ENCODE measurements at regions not wholly inside any gene's neighbourhood (a gene's known extent, or its start where the extent isn't known, plus 50 kb on each side); places are given as distances from the start of the nearest gene placed in this dataset.

DNA sequence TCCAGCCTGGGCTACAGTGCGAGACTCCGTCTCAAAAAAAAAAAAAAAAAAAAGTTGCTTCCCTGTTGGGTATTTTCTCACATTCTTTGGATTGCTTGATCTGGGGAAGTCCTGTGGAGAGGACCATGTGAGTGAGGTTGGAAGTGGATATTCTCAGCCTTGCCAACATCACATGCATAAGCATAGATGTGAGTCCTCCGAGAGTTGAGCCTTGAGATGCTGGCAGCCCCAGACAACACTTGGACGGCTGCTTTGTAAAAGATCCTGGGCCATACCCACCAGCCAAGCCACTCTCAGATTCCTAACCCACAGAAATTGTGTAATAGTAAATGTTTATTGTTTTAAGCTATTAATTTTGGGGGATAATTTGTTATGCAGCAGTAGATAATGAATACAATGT is 1570.0 kb upstream of the GOT2 start:
- Histone ChIP-seq H3K4me3 (no peak overlapping the region), H4K20me1 (replicated peaks; ENCODE audit: control insufficient read depth, insufficient read depth, low read length) (no peaks in the 10 kb centered on the region), H3K4me2 (ENCODE audit: insufficient read depth, low read length) (no peak overlapping the region), H2AFZ (ENCODE audit: low read depth, low read length) (no peak overlapping the region), H3K27ac (ENCODE audit: extremely low read depth, low read depth, low read length) (no peak overlapping the region), H3K9ac (ENCODE audit: insufficient read depth in 1 of 2, low read depth in 2 of 2, low read length in 2 of 2) (no peak overlapping the region), H3K36me3 (ENCODE audit: control insufficient read depth, insufficient read depth, low read length) (no peaks in the 10 kb centered on the region), H3K9me1 (ENCODE audit: control insufficient read depth, insufficient read depth, low read length) (no peaks in the 10 kb centered on the region), H3K79me2 (ENCODE audit: control insufficient read depth, insufficient read depth, low read length) (no peaks in the 10 kb centered on the region), H3K9me3 (replicated peaks; ENCODE audit: control insufficient read depth, insufficient read depth, low read depth, low read length) (no peaks in the 10 kb centered on the region; the same call in 1 of the 2 replicates), H3K4me1 (replicated peaks in 1 of 2; ENCODE audit: control insufficient read depth in 2 of 2, insufficient read depth in 2 of 2, low read length in 2 of 2) (no peaks in the 10 kb centered on the region), H3K27me3 (ENCODE audit: control insufficient read depth in 2 of 2, insufficient read depth in 2 of 2, low read length in 2 of 2) (no peaks in the 10 kb centered on the region)
- DNase-seq (ENCODE audit: extremely low read depth in 1 of 4, low spot score in 3 of 4) (no peak), FAIRE-seq (no peak), ATAC-seq (no peak)
- intact Hi-C loops (cut with micrococcal nuclease) (no loop called here), in situ Hi-C loops (cut with MboI) (no loop called here)
- CTCF ChIA-PET (ENCODE audit: low intra/inter-chr PET ratio) = no interaction called here
- POLR2A ChIA-PET = no interaction called here
- 0% methylated on average over 4 of the region's 4 CpGs for WGBS (ENCODE audit: insufficient coverage, low coverage, missing lambda C conversion rate)
- BruUV-seq (replicated peaks) = no TSS peak
- TF ChIP-seq RBBP5 (IDR thresholded peaks at IDR 0.05; ENCODE audit: borderline replicate concordance, insufficient read depth, low read length, poor library complexity, severe bottlenecking) (no peak), ZNF766 (CRISPR knock-in tag; conservative IDR thresholded peaks at IDR 0.05) (no peak), EWSR1 (IDR thresholded peaks at IDR 0.05; ENCODE audit: borderline replicate concordance, low read depth, partially characterized antibody) (no peak), L3MBTL2 (IDR thresholded peaks at IDR 0.05) (no peak), ETV1 (tag; conservative IDR thresholded peaks at IDR 0.05; ENCODE audit: low read depth) (no peak), TRIM28 (IDR thresholded peaks at IDR 0.05) (no peak), BCL6 (CRISPR knock-in tag; IDR thresholded peaks at IDR 0.05) (no peak), ERF (CRISPR knock-in tag; IDR thresholded peaks at IDR 0.05) (no peak), ZNF165 (CRISPR knock-in tag; IDR thresholded peaks at IDR 0.05; ENCODE audit: borderline replicate concordance) (no peak)
- TF ChIP-seq, protein P1, sequence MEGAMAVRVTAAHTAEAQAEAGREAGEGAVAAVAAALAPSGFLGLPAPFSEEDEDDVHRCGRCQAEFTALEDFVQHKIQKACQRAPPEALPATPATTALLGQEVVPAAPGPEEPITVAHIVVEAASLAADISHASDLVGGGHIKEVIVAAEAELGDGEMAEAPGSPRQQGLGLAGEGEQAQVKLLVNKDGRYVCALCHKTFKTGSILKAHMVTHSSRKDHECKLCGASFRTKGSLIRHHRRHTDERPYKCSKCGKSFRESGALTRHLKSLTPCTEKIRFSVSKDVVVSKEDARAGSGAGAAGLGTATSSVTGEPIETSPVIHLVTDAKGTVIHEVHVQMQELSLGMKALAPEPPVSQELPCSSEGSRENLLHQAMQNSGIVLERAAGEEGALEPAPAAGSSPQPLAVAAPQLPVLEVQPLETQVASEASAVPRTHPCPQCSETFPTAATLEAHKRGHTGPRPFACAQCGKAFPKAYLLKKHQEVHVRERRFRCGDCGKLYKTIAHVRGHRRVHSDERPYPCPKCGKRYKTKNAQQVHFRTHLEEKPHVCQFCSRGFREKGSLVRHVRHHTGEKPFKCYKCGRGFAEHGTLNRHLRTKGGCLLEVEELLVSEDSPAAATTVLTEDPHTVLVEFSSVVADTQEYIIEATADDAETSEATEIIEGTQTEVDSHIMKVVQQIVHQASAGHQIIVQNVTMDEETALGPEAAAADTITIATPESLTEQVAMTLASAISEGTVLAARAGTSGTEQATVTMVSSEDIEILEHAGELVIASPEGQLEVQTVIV (CRISPR knock-in tag; IDR thresholded peaks at IDR 0.05; ENCODE audit: borderline replicate concordance) = no peak
- TF ChIP-seq, protein P2, sequence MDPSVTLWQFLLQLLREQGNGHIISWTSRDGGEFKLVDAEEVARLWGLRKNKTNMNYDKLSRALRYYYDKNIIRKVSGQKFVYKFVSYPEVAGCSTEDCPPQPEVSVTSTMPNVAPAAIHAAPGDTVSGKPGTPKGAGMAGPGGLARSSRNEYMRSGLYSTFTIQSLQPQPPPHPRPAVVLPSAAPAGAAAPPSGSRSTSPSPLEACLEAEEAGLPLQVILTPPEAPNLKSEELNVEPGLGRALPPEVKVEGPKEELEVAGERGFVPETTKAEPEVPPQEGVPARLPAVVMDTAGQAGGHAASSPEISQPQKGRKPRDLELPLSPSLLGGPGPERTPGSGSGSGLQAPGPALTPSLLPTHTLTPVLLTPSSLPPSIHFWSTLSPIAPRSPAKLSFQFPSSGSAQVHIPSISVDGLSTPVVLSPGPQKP (CRISPR knock-in tag; IDR thresholded peaks at IDR 0.05) = no peak
- TF ChIP-seq, protein P3, sequence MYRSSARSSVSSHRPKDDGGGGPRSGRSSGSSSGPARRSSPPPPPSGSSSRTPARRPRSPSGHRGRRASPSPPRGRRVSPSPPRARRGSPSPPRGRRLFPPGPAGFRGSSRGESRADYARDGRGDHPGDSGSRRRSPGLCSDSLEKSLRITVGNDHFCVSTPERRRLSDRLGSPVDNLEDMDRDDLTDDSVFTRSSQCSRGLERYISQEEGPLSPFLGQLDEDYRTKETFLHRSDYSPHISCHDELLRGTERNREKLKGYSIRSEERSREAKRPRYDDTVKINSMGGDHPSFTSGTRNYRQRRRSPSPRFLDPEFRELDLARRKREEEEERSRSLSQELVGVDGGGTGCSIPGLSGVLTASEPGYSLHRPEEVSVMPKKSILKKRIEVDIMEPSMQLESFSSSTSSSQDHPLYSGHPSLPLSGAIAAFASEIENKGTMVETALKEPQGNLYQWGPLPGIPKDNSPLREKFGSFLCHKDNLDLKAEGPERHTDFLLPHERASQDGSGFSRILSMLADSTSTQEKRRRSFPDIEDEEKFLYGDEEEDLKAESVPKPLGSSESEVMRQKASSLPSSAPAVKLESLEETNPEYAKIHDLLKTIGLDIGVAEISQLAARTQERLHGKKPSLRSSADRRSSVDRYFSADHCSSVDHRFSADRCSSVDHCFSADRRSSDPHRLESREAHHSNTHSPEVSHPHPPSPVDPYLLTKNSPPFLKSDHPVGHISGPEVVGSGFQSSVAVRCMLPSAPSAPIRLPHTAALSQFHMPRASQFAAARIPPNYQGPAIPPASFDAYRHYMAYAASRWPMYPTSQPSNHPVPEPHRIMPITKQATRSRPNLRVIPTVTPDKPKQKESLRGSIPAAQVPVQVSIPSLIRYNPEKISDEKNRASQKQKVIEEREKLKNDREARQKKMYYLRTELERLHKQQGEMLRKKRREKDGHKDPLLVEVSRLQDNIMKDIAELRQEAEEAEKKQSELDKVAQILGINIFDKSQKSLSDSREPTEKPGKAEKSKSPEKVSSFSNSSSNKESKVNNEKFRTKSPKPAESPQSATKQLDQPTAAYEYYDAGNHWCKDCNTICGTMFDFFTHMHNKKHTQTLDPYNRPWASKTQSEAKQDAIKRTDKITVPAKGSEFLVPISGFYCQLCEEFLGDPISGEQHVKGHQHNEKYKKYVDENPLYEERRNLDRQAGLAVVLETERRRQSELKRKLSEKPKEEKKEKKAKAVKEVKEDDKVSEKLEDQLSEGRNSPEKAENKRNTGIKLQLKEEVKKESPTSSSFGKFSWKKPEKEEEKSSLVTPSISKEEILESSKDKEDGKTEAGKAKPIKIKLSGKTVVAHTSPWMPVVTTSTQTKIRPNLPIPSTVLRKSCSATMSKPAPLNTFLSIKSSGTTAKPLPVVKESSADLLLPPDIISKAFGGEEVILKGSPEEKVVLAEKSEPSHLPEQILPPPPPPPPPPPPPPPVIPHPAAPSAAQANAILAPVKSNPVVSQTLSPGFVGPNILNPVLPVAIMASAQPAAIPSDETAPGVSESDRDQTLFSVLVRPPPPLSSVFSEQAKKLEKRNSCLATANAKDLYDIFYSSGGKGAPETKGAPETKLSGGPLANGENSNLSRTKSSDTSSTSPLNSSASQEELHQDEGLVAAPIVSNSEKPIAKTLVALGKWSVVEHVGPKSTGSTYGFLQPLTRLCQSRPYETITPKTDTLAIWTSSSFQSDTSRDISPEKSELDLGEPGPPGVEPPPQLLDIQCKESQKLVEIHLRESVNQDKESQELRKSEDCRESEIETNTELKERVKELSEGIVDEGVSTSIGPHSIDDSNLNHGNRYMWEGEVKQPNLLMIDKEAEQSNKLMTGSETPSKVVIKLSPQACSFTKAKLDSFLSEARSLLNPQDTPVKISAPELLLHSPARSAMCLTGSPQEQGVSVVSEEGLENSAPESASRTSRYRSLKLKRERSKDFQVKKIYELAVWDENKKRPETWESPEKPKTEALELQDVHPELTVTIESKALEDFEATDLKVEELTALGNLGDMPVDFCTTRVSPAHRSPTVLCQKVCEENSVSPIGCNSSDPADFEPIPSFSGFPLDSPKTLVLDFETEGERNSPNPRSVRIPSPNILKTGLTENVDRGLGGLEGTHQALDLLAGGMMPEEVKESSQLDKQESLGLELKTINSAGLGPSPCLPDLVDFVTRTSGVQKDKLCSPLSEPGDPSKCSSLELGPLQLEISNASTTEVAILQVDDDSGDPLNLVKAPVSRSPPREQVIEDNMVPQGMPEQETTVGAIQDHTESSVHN (IDR thresholded peaks at IDR 0.05; ENCODE audit: borderline replicate concordance in 1 of 2, low read depth in 1 of 2) = no peak
